Mucosa of stomach (tissue), 1 donor: ENCODE measurements at regions not wholly inside any gene's neighbourhood (a gene's known extent, or its start where the extent isn't known, plus 50 kb on each side); places are given as distances from the start of the nearest gene placed in this dataset.
"Not testable (repeated sequence)": the region's sequence is repeated elsewhere in the genome, so short reads cannot be mapped to it uniquely, and the experiment has no call there.

Experiments used
- H3K27me3 ChIP-seq: one replicate; pipeline ENCODE4 v1.7.0; 2013; ENCODE audit warnings: mild to moderate bottlenecking, low read length; ENCODE audit not compliant: control insufficient read depth, insufficient read depth
- H3K36me3 ChIP-seq: one replicate; pipeline ENCODE4 v1.7.0; 2013; ENCODE audit warnings: low read length; ENCODE audit not compliant: control insufficient read depth, insufficient read depth
- H3K4me1 ChIP-seq: one replicate; pipeline ENCODE4 v1.7.0; 2013; ENCODE audit warnings: mild to moderate bottlenecking, low read length; ENCODE audit not compliant: control insufficient read depth, insufficient read depth
- H3K4me3 ChIP-seq: one replicate; pipeline ENCODE4 v1.7.0; 2013; ENCODE audit warnings: low read length
- H3K9ac ChIP-seq: one replicate; pipeline ENCODE4 v1.7.0; 2013; ENCODE audit warnings: mild to moderate bottlenecking, low read length, moderate library complexity
- H3K9me3 ChIP-seq: one replicate; pipeline ENCODE4 v1.7.0; 2013; ENCODE audit warnings: mild to moderate bottlenecking, low read length, moderate library complexity; ENCODE audit not compliant: control insufficient read depth
- donor health status: Pancreatic carcinoma.

DNA sequence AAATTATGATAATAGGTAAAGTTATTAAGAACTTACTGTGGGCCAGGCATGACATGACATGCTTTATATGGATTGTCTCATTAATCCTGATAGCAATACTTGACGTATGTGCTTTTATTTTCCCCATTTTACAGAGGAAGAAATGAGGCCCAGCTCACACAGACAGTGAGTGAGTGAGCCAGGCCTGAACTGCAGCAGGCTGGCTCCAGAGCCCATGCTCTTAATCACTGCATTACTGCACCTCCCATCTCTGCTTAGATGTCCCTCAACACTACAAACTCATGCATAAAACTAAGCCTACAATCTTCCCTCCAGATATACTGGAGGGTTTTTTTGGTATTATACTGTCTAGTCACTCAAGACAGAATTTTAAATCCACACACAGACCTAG is 68.5 kb upstream of the OSBPL3 start:
- Histone ChIP-seq H3K4me1 (no peaks in the 10 kb centered on the region), H3K9ac (no peak overlapping the region), H3K36me3 (no peaks in the 10 kb centered on the region), H3K9me3 (no peaks in the 10 kb centered on the region), H3K4me3 (no peak overlapping the region), H3K27me3 (no peaks in the 10 kb centered on the region)

DNA sequence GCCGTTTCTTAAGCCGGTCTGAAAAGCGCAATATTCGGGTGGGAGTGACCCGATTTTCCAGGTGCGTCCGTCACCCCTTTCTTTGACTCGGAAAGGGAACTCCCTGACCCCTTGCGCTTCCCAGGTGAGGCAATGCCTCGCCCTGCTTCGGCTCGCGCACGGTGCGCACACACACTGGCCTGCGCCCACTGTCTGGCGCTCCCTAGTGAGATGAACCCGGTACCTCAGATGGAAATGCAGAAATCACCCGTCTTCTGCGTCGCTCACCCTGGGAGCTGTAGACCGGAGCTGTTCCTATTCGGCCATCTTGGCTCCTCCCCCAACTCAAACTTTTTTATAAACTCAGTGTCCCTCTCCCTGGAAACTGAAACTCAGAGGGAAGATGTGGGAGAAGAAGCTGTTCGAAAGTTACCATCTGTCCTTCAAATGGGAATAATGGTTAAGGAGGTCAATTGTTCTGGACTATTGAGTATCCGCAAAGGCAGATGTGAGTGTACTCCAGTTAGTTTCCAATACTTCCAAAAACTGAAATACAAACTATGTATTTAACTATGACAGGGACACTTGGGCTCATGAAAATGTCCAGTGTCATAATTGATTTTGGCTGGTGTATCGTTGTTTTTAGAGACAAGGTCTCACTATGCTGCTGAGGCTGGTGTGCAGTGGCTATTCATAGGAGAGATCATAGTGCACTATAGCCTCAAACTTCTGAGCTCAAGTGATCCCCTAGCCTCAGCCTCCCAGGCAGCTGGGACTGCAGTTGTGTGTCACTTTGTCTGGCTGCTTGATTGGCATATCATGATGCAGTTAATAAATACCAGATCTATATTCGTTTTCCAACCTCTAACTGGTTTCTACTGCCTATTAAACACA is 67.8 kb upstream of the OSBPL3 start:
- H3K9ac ChIP-seq, H3K36me3 ChIP-seq, H3K4me1 ChIP-seq, H3K9me3 ChIP-seq, H3K4me3 ChIP-seq, H3K27me3 ChIP-seq: not testable (repeated sequence)

DNA sequence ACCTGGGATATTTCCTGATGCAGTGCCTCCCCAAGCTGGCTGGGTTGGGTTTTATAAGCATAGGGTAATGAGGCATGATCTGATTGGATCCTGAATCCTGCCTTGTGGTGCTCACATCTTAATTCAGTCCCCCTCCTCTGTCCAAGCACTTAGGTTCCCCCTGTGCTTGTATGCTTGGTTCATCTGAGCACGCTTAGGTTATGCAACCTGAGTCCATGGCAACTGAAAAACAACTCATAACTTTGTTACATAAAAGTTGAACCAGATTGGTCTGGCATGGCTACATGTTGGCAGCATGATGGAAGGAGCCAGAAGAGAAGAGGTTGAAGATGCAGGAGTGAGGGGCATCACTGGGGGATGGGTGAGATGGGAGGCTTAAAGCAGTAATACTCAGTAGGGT is 57.3 kb upstream of the OSBPL3 start:
- Histone ChIP-seq H3K4me3 (no peak overlapping the region), H3K36me3 (no peaks in the 10 kb centered on the region), H3K4me1 (no peaks in the 10 kb centered on the region), H3K9ac (no peak overlapping the region), H3K9me3 (no peaks in the 10 kb centered on the region), H3K27me3 (no peaks in the 10 kb centered on the region)

DNA sequence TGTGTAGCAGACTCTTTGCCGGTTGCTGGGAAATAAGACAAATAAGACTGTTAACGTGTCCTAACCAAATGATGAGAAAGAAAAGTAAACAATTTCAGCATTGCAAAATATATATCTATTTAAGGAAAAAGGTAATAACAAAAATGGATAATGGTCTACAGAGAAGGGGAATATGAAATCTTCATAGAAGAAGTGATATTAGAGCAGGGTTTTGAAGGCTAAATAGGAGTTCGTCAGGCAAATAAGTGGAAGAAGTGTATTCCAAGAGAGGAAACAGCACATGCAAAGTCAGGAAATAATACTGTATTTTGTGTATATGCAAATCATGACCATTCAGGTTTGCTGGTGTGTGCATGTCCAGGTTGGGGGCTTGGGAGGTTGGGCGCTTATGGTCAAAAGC is 55.3 kb upstream of the OSBPL3 start:
- H3K27me3 ChIP-seq, result no peaks in the 10 kb centered on the region
- H3K9ac ChIP-seq, result no peak overlapping the region
- H3K4me3 ChIP-seq, result no peak overlapping the region
- no peaks in the 10 kb centered on the region for H3K4me1 ChIP-seq
- no peaks in the 10 kb centered on the region for H3K9me3 ChIP-seq
- H3K36me3 ChIP-seq, result no peaks in the 10 kb centered on the region

DNA sequence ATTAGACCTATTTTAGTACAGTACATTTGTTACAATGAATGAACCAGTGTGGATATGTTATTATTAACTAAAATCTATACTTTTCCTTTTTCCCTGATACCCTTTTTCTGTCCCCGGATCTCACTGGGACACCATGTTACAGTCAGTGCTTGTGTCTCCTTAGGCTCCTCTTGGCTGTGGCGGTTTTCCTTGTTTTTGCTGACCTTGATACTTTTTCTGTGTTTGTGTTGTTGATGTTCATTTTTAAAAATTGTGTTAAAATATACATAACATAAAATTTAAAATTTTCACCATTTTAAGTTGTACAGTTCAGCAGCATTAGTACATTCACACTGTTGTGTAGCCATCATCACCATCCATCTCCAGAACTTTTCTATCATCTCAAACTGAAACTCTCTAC is 54.2 kb upstream of the OSBPL3 start:
- H3K4me1 ChIP-seq, result no peaks in the 10 kb centered on the region
- H3K36me3 ChIP-seq, result no peaks in the 10 kb centered on the region
- H3K9ac ChIP-seq, result no peak overlapping the region
- no peak overlapping the region for H3K4me3 ChIP-seq
- H3K27me3 ChIP-seq, result no peaks in the 10 kb centered on the region
- no peaks in the 10 kb centered on the region for H3K9me3 ChIP-seq

DNA sequence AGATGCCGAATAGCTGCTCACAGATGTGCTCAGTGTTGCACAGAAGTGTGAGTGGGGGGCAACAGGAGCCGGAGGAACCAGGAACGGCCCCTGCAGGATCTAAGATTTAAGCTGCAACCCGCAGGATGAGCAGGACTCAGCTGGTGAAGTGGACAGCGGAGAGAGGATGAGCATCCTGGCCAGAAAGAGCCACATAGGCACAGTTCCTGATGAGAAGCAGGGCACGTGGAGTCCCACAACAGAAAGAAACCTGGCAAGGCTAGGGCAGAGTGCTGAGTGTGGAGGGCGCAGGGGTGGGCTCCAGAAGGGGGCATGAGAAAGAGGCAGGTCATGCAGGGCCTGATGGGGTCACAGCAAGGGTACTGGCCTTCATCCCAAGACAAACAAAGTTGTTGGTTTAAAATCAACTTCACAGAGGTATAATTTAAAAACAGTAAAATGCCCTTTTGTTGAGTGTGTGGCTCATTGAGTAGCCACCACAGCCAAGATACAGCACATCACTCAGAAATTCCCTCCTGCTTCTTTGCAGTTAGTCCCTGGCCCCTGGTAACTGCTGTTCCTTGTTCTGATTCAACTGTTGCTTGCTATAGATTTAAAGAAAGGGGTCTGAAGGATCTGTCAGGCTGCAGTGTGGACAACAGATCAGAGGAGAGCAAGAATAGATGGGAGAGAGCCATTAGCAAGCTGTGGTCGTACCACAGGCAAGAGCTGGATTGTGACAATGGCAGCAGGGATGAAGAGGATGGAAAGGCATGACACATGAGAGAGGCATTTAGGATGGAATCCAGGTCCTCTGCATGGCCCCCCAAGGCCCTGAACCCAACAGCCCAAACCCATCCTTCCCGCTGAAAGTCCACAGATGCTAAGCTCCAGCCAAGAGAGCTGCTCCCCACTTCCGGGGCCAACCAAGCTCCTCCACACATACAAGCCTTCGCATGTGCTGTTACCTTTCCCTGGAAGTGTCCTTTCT is 53.1 kb upstream of the OSBPL3 start:
- Histone ChIP-seq H3K4me3 (no peak overlapping the region), H3K4me1 (peaks cover 6% of the 10 kb centered on the region), H3K9ac (no peak overlapping the region), H3K9me3 (no peaks in the 10 kb centered on the region), H3K36me3 (no peaks in the 10 kb centered on the region), H3K27me3 (no peaks in the 10 kb centered on the region)

DNA sequence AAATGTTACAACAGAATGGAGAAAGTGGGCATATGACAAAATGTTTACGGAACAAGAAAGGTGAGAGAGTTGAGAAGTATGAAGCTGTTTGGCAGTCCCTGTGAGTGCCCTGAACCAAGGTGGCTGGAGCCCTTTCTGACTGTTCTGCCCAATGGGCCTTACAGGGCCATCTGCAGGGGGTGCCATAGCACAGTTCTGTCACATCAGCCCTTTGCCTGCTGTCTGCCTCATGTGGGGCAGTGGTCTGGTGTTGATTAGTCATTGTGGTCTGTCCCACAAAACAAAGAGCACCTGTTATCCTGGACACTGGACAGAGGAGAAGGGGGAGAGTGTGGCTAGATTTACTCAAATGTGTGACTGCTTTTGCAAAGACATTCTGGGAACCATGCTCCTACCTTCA is 51.5 kb upstream of the OSBPL3 start:
- no peaks in the 10 kb centered on the region for H3K36me3 ChIP-seq
- no peaks in the 10 kb centered on the region for H3K27me3 ChIP-seq
- H3K9ac ChIP-seq, result no peak overlapping the region
- H3K9me3 ChIP-seq, result no peaks in the 10 kb centered on the region
- H3K4me1 ChIP-seq, result peaks cover 7% of the 10 kb centered on the region
- H3K4me3 ChIP-seq, result no peak overlapping the region

DNA sequence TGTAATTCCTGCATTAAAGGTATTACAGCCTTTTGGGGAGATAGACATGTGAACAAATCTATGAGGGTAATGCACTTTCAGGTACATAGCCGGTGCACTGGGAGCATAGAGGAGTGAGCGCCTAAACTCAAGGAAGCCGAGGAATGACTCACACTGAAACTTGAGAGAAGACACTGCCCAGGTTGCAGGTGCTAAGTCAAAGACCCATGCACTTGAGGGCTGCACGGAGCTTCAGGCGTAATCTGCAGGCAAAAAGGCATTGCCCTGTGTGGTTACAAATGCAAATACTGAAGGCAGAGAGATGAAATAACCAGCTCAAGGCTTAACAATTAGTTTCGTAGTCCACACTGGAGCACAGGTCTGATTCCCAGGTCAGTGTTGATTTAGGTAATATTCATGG is 51.0 kb upstream of the OSBPL3 start:
- Histone ChIP-seq H3K9me3 (no peaks in the 10 kb centered on the region), H3K27me3 (no peaks in the 10 kb centered on the region), H3K36me3 (no peaks in the 10 kb centered on the region), H3K4me3 (no peak overlapping the region), H3K9ac (no peak overlapping the region), H3K4me1 (peaks cover 7% of the 10 kb centered on the region)
